Mammary epithelial cell (primary cell): ENCODE measurements at regions not wholly inside any gene's neighbourhood (a gene's known extent, or its start where the extent isn't known, plus 50 kb on each side); places are given as distances from the start of the nearest gene placed in this dataset.

Source experiments
- EZH2 ChIP-seq: IDR thresholded peaks from 2 replicates; pipeline ENCODE4 v1.6.1; 2012; ENCODE audit warnings: low read length, inconsistent platforms, borderline replicate concordance
- TF ChIP-seq, protein P1 (sequence below), 2 donors: IDR thresholded peaks in 1 of 2; conservative IDR thresholded peaks in 1 of 2; 2 replicates each; pipeline ENCODE4 v1.5.1; 2011 to 2012; ENCODE audit warnings: inconsistent platforms in 2 of 2, low read length in 2 of 2, mild to moderate bottlenecking in 2 of 2, control low read depth in 1 of 2, low read depth in 1 of 2; ENCODE audit not compliant: insufficient read depth in 1 of 2; ENCODE audit errors: extremely low read depth in 1 of 2

DNA sequence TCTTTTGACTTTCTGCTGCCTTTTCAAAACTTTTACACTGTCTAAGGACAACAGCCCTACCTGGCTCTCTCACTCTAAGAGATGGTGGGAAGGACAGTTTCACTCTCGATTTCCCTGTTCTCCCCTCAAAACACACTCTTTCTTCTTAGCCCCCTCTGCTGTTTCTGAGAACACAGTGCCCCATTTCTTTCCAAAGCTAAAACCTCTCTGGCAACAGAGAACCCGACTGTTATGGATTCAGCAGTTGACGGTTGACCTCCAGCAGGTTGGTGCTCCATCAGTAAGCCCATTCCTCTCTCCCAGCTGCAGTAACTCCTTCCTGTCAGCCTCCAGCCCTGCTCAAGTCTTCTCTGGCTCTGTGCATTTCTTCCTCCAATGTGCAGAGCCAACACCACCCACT lies 88.2 kb upstream of the ABCD3 start:
- TF ChIP-seq, protein P1, sequence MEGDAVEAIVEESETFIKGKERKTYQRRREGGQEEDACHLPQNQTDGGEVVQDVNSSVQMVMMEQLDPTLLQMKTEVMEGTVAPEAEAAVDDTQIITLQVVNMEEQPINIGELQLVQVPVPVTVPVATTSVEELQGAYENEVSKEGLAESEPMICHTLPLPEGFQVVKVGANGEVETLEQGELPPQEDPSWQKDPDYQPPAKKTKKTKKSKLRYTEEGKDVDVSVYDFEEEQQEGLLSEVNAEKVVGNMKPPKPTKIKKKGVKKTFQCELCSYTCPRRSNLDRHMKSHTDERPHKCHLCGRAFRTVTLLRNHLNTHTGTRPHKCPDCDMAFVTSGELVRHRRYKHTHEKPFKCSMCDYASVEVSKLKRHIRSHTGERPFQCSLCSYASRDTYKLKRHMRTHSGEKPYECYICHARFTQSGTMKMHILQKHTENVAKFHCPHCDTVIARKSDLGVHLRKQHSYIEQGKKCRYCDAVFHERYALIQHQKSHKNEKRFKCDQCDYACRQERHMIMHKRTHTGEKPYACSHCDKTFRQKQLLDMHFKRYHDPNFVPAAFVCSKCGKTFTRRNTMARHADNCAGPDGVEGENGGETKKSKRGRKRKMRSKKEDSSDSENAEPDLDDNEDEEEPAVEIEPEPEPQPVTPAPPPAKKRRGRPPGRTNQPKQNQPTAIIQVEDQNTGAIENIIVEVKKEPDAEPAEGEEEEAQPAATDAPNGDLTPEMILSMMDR (conservative IDR thresholded peaks at IDR 0.05 in 1 of 2, IDR thresholded peaks at IDR 0.05 in 1 of 2; ENCODE audit: extremely low read depth in 1 of 2, insufficient read depth in 1 of 2, low read depth in 1 of 2, low read length in 2 of 2), result peak; percentile 28 to 44
- TF ChIP-seq EZH2, result no peak
